Stimulated activated CD4-positive, alpha-beta T cell treated with anti-CD3 and anti-CD28 coated beads, TNF-alpha, amount 100 ng/mL, for 1 hour (primary cell): ENCODE measurements at regions not wholly inside any gene's neighbourhood (a gene's known extent, or its start where the extent isn't known, plus 50 kb on each side); places are given as distances from the start of the nearest gene placed in this dataset.

Experiments
- DNase-seq, 3 donors: peaks; one replicate each; pipeline ENCODE4 v3.0.0-alpha.2; 2020; ENCODE audit warnings: low read depth in 3 of 3, low spot score in 1 of 3

DNA sequence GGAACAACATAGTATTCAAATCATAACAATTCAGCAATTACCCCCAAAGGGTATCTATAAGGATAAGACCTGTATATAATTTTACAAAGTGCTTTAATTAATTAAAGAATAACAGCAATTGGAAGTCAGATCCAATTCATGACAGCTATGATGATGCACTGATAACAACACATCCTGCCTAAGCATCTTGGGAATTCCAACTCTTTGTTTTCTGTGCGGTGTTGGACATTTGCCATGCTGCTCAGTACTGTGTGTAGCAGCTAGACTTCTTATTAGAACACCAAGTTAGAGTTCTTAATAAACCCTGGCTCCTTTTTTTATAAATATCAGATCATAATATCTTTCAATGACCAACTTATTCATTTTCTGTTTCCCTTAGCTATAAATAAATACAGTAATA lies 209.0 kb downstream of the SEC61B start:
- DNase-seq, result no peak

DNA sequence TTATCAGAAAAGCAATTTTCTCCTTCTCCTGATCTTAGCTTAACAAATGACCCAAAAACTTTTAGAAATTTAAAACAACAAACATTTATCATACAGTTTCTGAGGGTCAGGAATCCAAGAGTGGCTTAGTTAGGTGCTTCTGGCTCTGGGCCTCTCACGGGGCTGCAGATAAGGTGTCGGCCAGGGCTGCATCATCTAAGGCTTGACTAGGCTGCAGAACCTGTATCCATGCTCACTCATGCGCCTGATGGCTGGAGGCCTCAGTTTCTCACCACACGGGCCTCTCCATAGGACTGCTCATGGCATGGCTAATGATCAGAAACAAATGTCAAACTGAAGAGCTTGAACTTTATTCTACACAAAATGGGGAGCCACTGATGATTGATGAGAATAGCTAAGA lies 210.0 kb downstream of the SEC61B start:
- no peak for DNase-seq

DNA sequence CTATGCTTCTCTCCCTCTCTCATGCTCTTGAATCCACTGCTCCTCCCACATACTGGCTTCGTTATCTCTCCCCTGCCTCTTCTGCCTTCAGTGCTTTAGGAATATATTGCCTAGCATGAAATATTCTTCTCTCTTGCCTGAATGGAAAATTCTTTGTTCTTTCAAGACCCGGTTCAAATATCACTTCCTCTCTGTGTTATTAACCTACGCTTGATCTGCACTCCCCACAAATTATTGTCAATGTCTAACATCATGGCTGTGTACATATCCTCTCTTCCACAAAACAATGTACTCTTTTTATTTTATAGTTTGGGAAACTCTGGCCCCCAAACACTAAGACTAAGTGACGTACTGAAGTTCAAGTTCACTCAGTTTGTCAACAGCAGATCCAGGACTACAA lies 211.0 kb downstream of the SEC61B start:
- DNase-seq, result no peak

GRCh38 chr9:99433555-99433954 lies 211.5 kb downstream of the SEC61B start:
- peak in 1 of 3 donors; percentile 2 for DNase-seq

DNA sequence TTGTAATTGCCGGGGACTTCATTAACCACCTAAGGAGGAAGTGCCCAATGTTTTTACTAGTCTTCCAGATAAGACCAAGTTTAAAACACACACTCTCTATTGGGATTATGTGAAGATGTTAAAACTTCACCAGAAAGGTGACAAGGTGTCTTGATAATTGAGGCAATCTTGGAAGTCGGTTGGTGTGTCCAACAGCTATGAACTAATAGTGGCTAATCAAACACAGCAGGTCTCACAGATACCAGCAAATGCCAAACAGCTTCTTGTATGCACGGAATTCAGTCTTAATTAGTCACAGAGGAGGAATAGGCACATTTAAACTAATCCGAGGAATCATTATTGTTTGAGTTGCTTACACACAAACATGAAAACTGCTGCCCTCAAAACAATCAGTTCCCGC lies 214.5 kb downstream of the SEC61B start:
- DNase-seq, result no peak

GRCh38 chr9:99437145-99437544 lies 215.1 kb downstream of the SEC61B start:
- DNase-seq, result no peak

DNA sequence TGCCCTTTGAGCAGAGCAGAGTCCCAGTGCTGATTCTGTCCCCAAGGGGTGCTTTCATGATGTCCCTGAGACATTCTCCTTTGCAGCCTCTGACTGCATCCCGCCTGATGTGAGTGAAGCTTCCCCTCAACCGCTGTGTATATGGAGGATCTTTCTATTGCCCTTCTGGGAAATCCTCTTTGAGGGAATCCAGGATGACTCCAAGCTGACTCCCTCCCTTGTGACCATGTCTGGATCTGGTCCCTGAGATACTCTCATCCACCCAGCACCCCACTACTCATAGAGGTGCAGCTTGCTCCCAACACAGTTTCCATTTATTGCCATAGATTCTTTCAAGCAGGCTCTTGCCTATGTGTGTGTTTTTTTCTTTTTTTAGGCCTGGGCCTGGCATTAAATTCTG lies 216.5 kb downstream of the SEC61B start:
- DNase-seq, result no peak

- DNase-seq, result no peak
Measured at GRCh38 chr9:99441829-99442228, 219.7 kb downstream of the SEC61B start.

DNA sequence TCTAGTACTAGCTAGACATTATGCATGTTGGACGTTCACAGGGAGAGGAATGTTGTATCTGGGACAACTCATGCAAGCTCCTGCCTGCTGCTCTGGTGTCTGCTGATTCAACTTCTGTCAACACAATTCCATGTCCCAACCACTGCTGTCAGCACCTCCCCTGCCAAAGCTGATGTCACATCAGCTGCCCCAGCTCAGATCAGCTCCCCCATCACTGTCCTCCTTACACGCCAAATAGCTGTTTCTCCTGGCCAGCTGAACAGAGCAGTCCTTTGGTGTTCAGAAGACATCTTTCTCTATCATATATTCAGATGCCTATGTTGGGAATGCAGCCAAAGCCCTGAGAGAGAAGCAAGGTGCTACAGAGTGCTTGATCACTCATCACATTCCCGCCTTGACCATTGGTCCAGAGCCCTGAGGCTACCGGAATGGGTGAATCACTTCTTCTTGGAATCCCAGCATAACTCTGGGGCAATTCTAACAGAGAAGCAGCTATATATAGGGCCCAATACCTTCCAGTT lies 223.3 kb downstream of the SEC61B start:
- DNase-seq, result no peak

GRCh38 chr9:99445920-99446319 lies 223.8 kb downstream of the SEC61B start:
- DNase-seq, result no peak

DNA sequence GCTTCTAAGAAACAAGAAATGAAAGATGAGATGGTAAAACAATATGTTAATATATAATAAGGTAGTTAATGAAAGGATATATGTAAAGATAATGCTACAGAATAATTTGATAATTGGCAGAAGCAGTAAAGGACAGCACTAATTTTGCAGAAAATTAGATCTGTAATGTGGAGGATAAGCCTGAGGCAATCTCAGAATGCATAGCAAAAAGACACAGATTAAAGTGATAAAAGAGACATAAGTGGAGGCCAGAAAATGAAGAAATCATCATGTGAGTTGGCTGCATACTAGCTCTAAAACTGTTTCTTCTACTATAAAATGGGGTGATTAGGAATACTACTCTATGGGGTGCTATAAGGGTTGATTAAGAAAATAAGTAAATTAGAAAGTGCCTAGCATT lies 225.9 kb downstream of the SEC61B start:
- DNase-seq, result no peak

GRCh38 chr9:99449726-99450125 lies 227.6 kb downstream of the SEC61B start:
- no peak for DNase-seq

DNA sequence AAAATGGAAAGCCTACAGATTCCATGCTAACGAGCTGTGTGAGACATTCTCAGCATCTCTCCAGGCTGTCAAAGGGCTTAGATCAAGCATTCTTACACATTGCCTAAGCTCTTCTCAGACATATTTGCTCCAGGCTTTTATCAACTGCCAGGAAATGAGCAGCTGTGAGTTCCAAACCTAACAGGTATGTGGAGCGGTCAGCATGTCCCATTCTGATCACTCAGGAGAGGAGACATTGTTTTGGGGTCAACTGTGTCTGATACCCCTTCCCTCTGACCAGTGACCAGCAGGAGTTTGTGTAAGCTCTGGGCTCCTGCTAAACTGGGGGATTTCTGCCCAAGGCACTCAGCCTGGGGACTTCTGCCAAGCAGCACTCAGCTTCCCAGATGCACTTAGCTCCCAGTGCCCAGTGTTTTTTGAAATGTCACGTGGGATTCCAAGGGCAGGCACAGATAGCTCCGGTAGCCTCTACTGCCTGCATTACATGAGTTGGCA lies 229.1 kb downstream of the SEC61B start:
- no peak for DNase-seq

- no peak for DNase-seq
Measured at GRCh38 chr9:99457406-99457805, 235.3 kb downstream of the SEC61B start.

DNA sequence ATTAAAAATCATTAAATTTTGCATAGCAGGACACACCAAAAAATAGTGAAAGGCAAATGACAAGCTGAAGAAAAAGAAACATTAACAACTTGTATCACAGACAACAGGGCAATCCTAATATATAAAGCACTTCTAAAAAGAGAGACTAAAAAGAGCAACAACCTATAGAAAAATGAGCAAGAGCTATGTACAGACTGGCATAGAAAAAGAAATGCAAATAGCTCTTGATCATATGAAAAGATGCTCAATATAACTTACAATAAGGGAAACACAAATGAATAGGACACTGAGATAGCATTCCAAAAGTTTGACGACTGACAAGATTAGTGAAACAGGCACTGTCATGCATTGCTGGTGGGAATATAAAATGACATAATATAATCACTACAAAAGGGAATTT lies 235.9 kb downstream of the SEC61B start:
- DNase-seq, result no peak

GRCh38 chr9:99459919-99460318 lies 237.8 kb downstream of the SEC61B start:
- no peak for DNase-seq

DNA sequence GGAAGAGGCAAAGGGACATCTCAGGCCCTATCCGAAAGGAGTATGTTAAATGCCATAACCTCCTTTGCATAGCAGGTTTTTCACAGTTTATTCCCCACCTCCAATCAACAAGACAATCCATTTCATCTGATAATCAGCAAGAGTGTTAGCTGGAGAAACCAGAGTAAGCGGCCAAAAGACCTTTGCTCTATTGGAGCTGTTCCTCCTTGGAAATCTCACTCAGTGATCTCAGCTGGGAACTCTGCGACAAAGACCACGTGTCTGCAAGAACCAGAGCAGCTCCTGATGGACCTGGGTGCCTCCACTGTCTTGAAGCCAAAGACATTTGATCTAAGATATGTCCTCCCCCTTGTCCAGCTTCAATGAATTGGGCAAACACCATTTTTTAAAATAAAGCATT lies 241.0 kb downstream of the SEC61B start:
- DNase-seq, result no peak

DNA sequence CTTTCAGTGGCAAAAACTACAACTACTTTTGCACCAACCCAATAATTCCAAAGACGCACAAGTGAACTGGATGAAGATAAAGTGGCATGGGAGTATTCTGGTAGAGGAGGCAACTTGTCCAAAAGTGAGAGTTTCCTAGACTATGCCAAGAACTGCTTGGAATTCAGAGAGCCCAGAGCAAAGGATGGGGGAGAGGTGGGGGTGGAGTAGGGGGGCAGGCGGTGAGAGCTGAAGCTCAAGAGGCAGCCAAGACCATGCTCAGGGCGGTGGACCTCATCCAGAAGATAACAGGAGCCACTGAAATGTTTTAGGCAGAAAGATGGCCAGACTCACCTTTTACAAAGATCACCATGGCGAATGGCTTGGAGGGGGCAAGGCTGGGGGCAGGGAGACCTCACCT lies 242.5 kb downstream of the SEC61B start:
- no peak for DNase-seq

- no peak for DNase-seq
Measured at GRCh38 chr9:99465231-99465907, 243.3 kb downstream of the SEC61B start.

- DNase-seq, result no peak
Measured at GRCh38 chr9:99466104-99466503, 244.0 kb downstream of the SEC61B start.

DNA sequence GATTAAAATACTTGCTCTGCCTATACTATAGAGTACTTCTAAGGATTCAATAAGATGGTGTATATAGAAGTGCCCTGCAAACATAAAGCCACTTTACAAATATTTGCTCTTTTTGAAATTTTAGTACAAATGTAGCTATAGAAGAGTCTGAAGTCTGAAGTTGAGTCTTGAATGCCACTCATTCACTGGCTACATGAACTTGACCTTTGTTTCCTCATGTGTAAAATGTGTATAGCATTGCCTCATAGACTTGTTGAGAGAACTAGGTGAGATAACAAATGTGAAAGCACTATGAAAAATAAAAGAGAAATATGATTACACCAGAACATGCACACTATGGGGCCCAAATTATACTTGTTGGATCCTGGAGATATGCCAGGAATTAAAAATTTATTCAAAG lies 244.7 kb downstream of the SEC61B start:
- no peak for DNase-seq

- no peak for DNase-seq
Measured at GRCh38 chr9:99471033-99471432, 249.0 kb downstream of the SEC61B start.

GRCh38 chr9:99472240-99472915 lies 250.3 kb downstream of the SEC61B start:
- DNase-seq, result no peak
